H9 (cell line): ENCODE measurements at regions not wholly inside any gene's neighbourhood (a gene's known extent, or its start where the extent isn't known, plus 50 kb on each side); places are given as distances from the start of the nearest gene placed in this dataset.

Experiments used
- DNase-seq: peaks from one replicate; pipeline ENCODE4 v3.0.0-alpha.2; 2017
- H2AFZ ChIP-seq: one replicate; pipeline ENCODE4 v1.6.1; 2013; ENCODE audit warnings: mild to moderate bottlenecking, low read length, control low read depth, moderate library complexity
- H2AK5ac ChIP-seq: 2 replicates; pipeline ENCODE4 v1.6.1; 2013; ENCODE audit warnings: low read length, control low read depth, mixed read lengths; ENCODE audit not compliant: insufficient read length
- H2BK120ac ChIP-seq: one replicate; pipeline ENCODE4 v1.6.1; 2013; ENCODE audit warnings: low read depth, mild to moderate bottlenecking, low read length, control low read depth, inconsistent platforms; ENCODE audit not compliant: poor library complexity, severe bottlenecking
- H2BK12ac ChIP-seq: 2 replicates; pipeline ENCODE4 v1.6.1; 2013; ENCODE audit warnings: low read length, control low read depth, mixed read lengths, low read depth; ENCODE audit not compliant: insufficient read length
- H2BK15ac ChIP-seq: 2 replicates; pipeline ENCODE4 v1.6.1; 2013; ENCODE audit warnings: low read depth, low read length, control low read depth
- H2BK20ac ChIP-seq: one replicate; pipeline ENCODE4 v1.6.1; 2013; ENCODE audit warnings: low read depth, mild to moderate bottlenecking, low read length, control low read depth, inconsistent platforms; ENCODE audit not compliant: poor library complexity, severe bottlenecking
- H2BK5ac ChIP-seq: 2 replicates; pipeline ENCODE4 v1.6.1; 2013; ENCODE audit warnings: low read length, control low read depth, mixed read lengths; ENCODE audit not compliant: insufficient read length
- H3K14ac ChIP-seq: 2 replicates; pipeline ENCODE4 v1.6.1; 2013; ENCODE audit warnings: low read length, control low read depth; ENCODE audit not compliant: insufficient read depth
- H3K18ac ChIP-seq: 2 replicates; pipeline ENCODE4 v1.6.1; 2013; ENCODE audit warnings: low read depth, mild to moderate bottlenecking, mixed read lengths, low read length, control low read depth; ENCODE audit not compliant: insufficient read length
- H3K23ac ChIP-seq: 2 replicates; pipeline ENCODE4 v1.6.1; 2013; ENCODE audit warnings: low read length, control low read depth, mixed read lengths, low read depth; ENCODE audit not compliant: insufficient read length
- H3K23me2 ChIP-seq: 2 replicates; pipeline ENCODE4 v1.6.1; 2013; ENCODE audit warnings: low read depth, mild to moderate bottlenecking, mixed read lengths, low read length, control low read depth; ENCODE audit not compliant: insufficient read length, poor library complexity, severe bottlenecking
- H3K27ac ChIP-seq: 2 replicates; pipeline ENCODE4 v1.5.1; 2013; ENCODE audit warnings: low read length, control low read depth, mixed read lengths, low read depth; ENCODE audit not compliant: insufficient read length
- H3K27me3 ChIP-seq: 2 replicates; pipeline ENCODE4 v1.6.1; 2013; ENCODE audit warnings: low read length, control low read depth, inconsistent platforms; ENCODE audit not compliant: insufficient read depth
- H3K4ac ChIP-seq: 2 replicates; pipeline ENCODE4 v1.6.1; 2013; ENCODE audit warnings: low read depth, mild to moderate bottlenecking, control low read depth, inconsistent platforms, low read length, moderate library complexity
- H3K4me1 ChIP-seq: 2 replicates; pipeline ENCODE4 v1.6.1; 2013; ENCODE audit warnings: low read length, control low read depth, inconsistent platforms; ENCODE audit not compliant: insufficient read depth
- H3K4me2 ChIP-seq: 2 replicates; pipeline ENCODE4 v1.6.1; 2013; ENCODE audit warnings: low read length, control low read depth, mixed read lengths; ENCODE audit not compliant: insufficient read length, insufficient read depth
- H3K56ac ChIP-seq: 2 replicates; pipeline ENCODE4 v1.6.1; 2013; ENCODE audit warnings: low read depth, mild to moderate bottlenecking, mixed read lengths, low read length, control low read depth; ENCODE audit not compliant: insufficient read length
- H3K79me1 ChIP-seq: 2 replicates; pipeline ENCODE4 v1.6.1; 2013; ENCODE audit warnings: low read depth, mild to moderate bottlenecking, moderate library complexity, low read length, control low read depth, inconsistent platforms; ENCODE audit not compliant: insufficient read depth, poor library complexity, severe bottlenecking
- H3K79me2 ChIP-seq: 2 replicates; pipeline ENCODE4 v1.6.1; 2013; ENCODE audit warnings: low read length, control low read depth, inconsistent platforms; ENCODE audit not compliant: insufficient read depth
- H3K9ac ChIP-seq: 2 replicates; pipeline ENCODE4 v1.6.1; 2013; ENCODE audit warnings: low read length, control low read depth, mixed read lengths; ENCODE audit not compliant: insufficient read length; ENCODE audit errors: extremely low read depth
- H3K9me3 ChIP-seq: one replicate; pipeline ENCODE4 v1.6.1; 2013; ENCODE audit warnings: low read depth, low read length, inconsistent platforms; ENCODE audit not compliant: control insufficient read depth
- H3T11ph ChIP-seq: one replicate; pipeline ENCODE4 v1.6.1; 2013; ENCODE audit warnings: mild to moderate bottlenecking, low read length, control low read depth, inconsistent platforms
- H4K20me1 ChIP-seq: one replicate; pipeline ENCODE4 v1.6.1; 2013; ENCODE audit not compliant: control insufficient read depth, insufficient read length, insufficient read depth
- H4K5ac ChIP-seq: 2 replicates; pipeline ENCODE4 v1.6.1; 2013; ENCODE audit warnings: low read depth, mild to moderate bottlenecking, mixed read lengths, low read length, control low read depth; ENCODE audit not compliant: insufficient read length
- H4K8ac ChIP-seq: replicated peaks from 2 replicates; pipeline ENCODE4 v1.6.1; 2013; ENCODE audit warnings: low read length, control low read depth, mixed read lengths, low read depth; ENCODE audit not compliant: insufficient read length
- H4K91ac ChIP-seq: 2 replicates; pipeline ENCODE4 v1.6.1; 2013; ENCODE audit warnings: low read depth, mild to moderate bottlenecking, moderate library complexity, mixed read lengths, low read length, control low read depth; ENCODE audit not compliant: insufficient read length
- H3K27ac Mint-ChIP-seq, 3 experiments: 2 replicates in 2 of 3; 3 replicates in 1 of 3; pipeline ENCODE4 v1.8.0; 2020 to 2021; ENCODE audit warnings: mixed read lengths in 3 of 3, mild to moderate bottlenecking in 1 of 3, moderate library complexity in 1 of 3
- H3K27me3 Mint-ChIP-seq: 2 replicates; pipeline ENCODE4 v1.8.0; 2021; ENCODE audit warnings: low read depth, mild to moderate bottlenecking, moderate library complexity, mixed read lengths
- H3K36me3 Mint-ChIP-seq, 3 experiments: 2 replicates in 2 of 3; 3 replicates in 1 of 3; pipeline ENCODE4 v1.8.0; 2020 to 2021; ENCODE audit warnings: low read depth in 3 of 3, mixed read lengths in 3 of 3; ENCODE audit not compliant: insufficient read depth in 1 of 3
- H3K4me1 Mint-ChIP-seq, 2 experiments: 2 replicates each; pipeline ENCODE4 v1.8.0; 2020; ENCODE audit warnings: mixed read lengths in 2 of 2
- H3K4me3 Mint-ChIP-seq, 2 experiments: 2 replicates in 1 of 2; 3 replicates in 1 of 2; pipeline ENCODE4 v1.8.0; 2020 to 2021; ENCODE audit warnings: mild to moderate bottlenecking in 2 of 2, mixed read lengths in 2 of 2, moderate library complexity in 1 of 2
- H3K9me3 Mint-ChIP-seq, 2 experiments: 2 replicates in 1 of 2; 3 replicates in 1 of 2; pipeline ENCODE4 v1.8.0; 2020; ENCODE audit warnings: mild to moderate bottlenecking in 2 of 2, mixed read lengths in 2 of 2, moderate library complexity in 1 of 2
- CTCF ChIP-seq: fragments of 200-600 bp; sonication (generic); conservative IDR thresholded peaks from 3 replicates; pipeline ENCODE4 v1.8.0; 2021; ENCODE audit warnings: antibody characterized with exemption, mild to moderate bottlenecking

- no peaks in the 10 kb centered on the region for H3K9me3 ChIP-seq
- Mint-ChIP-seq H3K9me3 (no peaks in the 10 kb centered on the region), H3K36me3 (peaks cover 0 to 4% (median 0%) of the 10 kb centered on the region in 3 experiments; a peak in 1 of 7 replicates), H3K4me3 (no peak overlapping the region), H3K27ac (no peak overlapping the region), H3K4me1 (peaks cover 19 to 29% of the 10 kb centered on the region in 2 experiments), H3K27me3 (no peaks in the 10 kb centered on the region)
- H2BK20ac ChIP-seq = no peak overlapping the region
- no peak overlapping the region for H3K27ac ChIP-seq
- H4K8ac ChIP-seq = no peak overlapping the region
- H3K9ac ChIP-seq = no peak overlapping the region
- no peak overlapping the region for H2BK12ac ChIP-seq
- H3K4me1 ChIP-seq = no peaks in the 10 kb centered on the region; the same call in 1 of the 2 replicates
- H3K79me1 ChIP-seq = no peaks in the 10 kb centered on the region
- no peak overlapping the region for H4K5ac ChIP-seq
- H3K14ac ChIP-seq = no peak overlapping the region
- no peak overlapping the region for H3K23ac ChIP-seq
- no peaks in the 10 kb centered on the region for H4K20me1 ChIP-seq
- H3K4me2 ChIP-seq = no peak overlapping the region
- H3K79me2 ChIP-seq = no peaks in the 10 kb centered on the region
- no peak overlapping the region for H2BK15ac ChIP-seq
- no peak for TF ChIP-seq CTCF
- DNase-seq = no peak
- H3K27me3 ChIP-seq = no peaks in the 10 kb centered on the region
- no peak overlapping the region for H3K4ac ChIP-seq
- H3K23me2 ChIP-seq = no peaks in the 10 kb centered on the region
- no peak overlapping the region for H2BK5ac ChIP-seq
- no peak overlapping the region for H3K56ac ChIP-seq
- no peak overlapping the region for H2BK120ac ChIP-seq
- H2AK5ac ChIP-seq = no peak overlapping the region
- no peak overlapping the region for H2AFZ ChIP-seq
- H3T11ph ChIP-seq = no peak overlapping the region
- no peak overlapping the region for H4K91ac ChIP-seq
- no peak overlapping the region for H3K18ac ChIP-seq
These were observed 260.5 kb downstream of the COX7C start for GRCh38 chr5:86878250-86878649.
